ENCODE measurements at regions not wholly inside any gene's neighbourhood (a gene's known extent, or its start where the extent isn't known, plus 50 kb on each side); places are given as distances from the start of the nearest gene placed in this dataset.

- CTCF ChIA-PET, result no interaction called here
- no peaks in the 10 kb centered on the region for H3K36me3 ChIP-seq (ENCODE audit: insufficient read depth, low read length)
- DNase-seq (no peak), ATAC-seq (ENCODE audit: poor library complexity) (no peak)
- no peak overlapping the region for H3K4me3 ChIP-seq (ENCODE audit: low read length)
- no peaks in the 10 kb centered on the region for H3K27me3 Mint-ChIP-seq
- no peak overlapping the region for H3K27ac Mint-ChIP-seq
- no peaks in the 10 kb centered on the region for H3K27me3 ChIP-seq (ENCODE audit: control insufficient read depth in 1 of 2, insufficient read depth in 2 of 2, low read length in 2 of 2)
- intact Hi-C loops (cut with DNase I, micrococcal nuclease), result no loop called here
- no peaks in the 10 kb centered on the region for H3K9me3 ChIP-seq (ENCODE audit: control insufficient read depth in 1 of 2, insufficient read depth in 1 of 2, low read length in 2 of 2)
- no peaks in the 10 kb centered on the region for H3K36me3 Mint-ChIP-seq (ENCODE audit: low read depth)
- no peaks in the 10 kb centered on the region for H3K4me1 Mint-ChIP-seq (ENCODE audit: low read depth)
- TF ChIP-seq, protein P1, sequence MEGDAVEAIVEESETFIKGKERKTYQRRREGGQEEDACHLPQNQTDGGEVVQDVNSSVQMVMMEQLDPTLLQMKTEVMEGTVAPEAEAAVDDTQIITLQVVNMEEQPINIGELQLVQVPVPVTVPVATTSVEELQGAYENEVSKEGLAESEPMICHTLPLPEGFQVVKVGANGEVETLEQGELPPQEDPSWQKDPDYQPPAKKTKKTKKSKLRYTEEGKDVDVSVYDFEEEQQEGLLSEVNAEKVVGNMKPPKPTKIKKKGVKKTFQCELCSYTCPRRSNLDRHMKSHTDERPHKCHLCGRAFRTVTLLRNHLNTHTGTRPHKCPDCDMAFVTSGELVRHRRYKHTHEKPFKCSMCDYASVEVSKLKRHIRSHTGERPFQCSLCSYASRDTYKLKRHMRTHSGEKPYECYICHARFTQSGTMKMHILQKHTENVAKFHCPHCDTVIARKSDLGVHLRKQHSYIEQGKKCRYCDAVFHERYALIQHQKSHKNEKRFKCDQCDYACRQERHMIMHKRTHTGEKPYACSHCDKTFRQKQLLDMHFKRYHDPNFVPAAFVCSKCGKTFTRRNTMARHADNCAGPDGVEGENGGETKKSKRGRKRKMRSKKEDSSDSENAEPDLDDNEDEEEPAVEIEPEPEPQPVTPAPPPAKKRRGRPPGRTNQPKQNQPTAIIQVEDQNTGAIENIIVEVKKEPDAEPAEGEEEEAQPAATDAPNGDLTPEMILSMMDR (IDR thresholded peaks at IDR 0.05), result no peak
- H3K27ac ChIP-seq (ENCODE audit: low read depth in 1 of 2, low read length in 2 of 2), result no peak overlapping the region
- peaks cover 2% of the 10 kb centered on the region for H3K9me3 Mint-ChIP-seq
- no peaks in the 10 kb centered on the region for H3K4me1 ChIP-seq (ENCODE audit: insufficient read depth, low read length)
- POLR2A ChIA-PET, result no interaction called here
- no peak overlapping the region for H3K4me3 Mint-ChIP-seq
Measured at GRCh38 chr3:117277816-117278215, 568.2 kb downstream of the TUSC7 start.

GRCh38 chr3:117278424-117279190, 569.0 kb downstream of the TUSC7 start:
- Mint-ChIP-seq H3K27ac (no peak overlapping the region), H3K27me3 (no peaks in the 10 kb centered on the region), H3K4me3 (no peak overlapping the region), H3K4me1 (ENCODE audit: low read depth) (no peaks in the 10 kb centered on the region), H3K9me3 (peaks cover 2% of the 10 kb centered on the region), H3K36me3 (ENCODE audit: low read depth) (no peaks in the 10 kb centered on the region)
- Histone ChIP-seq H3K4me3 (ENCODE audit: low read length) (no peak overlapping the region), H3K27me3 (ENCODE audit: control insufficient read depth in 1 of 2, insufficient read depth in 2 of 2, low read length in 2 of 2) (no peaks in the 10 kb centered on the region), H3K9me3 (ENCODE audit: control insufficient read depth in 1 of 2, insufficient read depth in 1 of 2, low read length in 2 of 2) (no peaks in the 10 kb centered on the region), H3K36me3 (ENCODE audit: insufficient read depth, low read length) (no peaks in the 10 kb centered on the region), H3K4me1 (ENCODE audit: insufficient read depth, low read length) (no peaks in the 10 kb centered on the region), H3K27ac (ENCODE audit: low read depth in 1 of 2, low read length in 2 of 2) (no peak overlapping the region)
- intact Hi-C loops (cut with DNase I, micrococcal nuclease), result no loop called here
- TF ChIP-seq, protein P1 (IDR thresholded peaks at IDR 0.05), result no peak
- ChIA-PET POLR2A (no interaction called here), CTCF (no interaction called here)
- no peak for ATAC-seq (ENCODE audit: poor library complexity)
- DNase-seq, result no peak

DNA sequence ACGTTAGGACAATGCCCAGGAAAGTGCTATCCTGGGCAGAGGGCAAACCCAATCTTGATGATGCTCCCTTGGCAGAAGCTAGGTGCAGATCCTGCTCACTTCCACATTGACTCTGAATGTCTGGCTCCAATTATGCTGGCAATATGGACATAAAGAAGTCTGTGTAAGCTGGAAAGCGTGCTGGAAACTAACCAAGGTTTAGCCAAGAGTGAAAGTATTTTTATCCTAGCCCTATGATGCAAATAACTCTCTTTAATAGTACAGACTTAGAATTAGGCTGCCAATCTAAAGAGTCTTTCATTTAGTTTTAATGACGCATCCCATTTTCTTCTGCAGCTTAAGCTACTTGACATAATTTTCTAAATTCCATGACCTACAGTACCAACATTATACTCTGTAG, 571.8 kb downstream of the TUSC7 start:
- DNase-seq (no peak), ATAC-seq (ENCODE audit: poor library complexity) (no peak)
- no peaks in the 10 kb centered on the region for H3K27me3 ChIP-seq (ENCODE audit: control insufficient read depth in 1 of 2, insufficient read depth in 2 of 2, low read length in 2 of 2)
- H3K27ac ChIP-seq (ENCODE audit: low read depth in 1 of 2, low read length in 2 of 2), result no peak overlapping the region
- H3K36me3 ChIP-seq (ENCODE audit: insufficient read depth, low read length), result no peaks in the 10 kb centered on the region
- H3K27ac Mint-ChIP-seq, result no peak overlapping the region
- H3K27me3 Mint-ChIP-seq, result no peaks in the 10 kb centered on the region
- ChIA-PET CTCF (no interaction called here), POLR2A (no interaction called here)
- no peaks in the 10 kb centered on the region for H3K9me3 ChIP-seq (ENCODE audit: control insufficient read depth in 1 of 2, insufficient read depth in 1 of 2, low read length in 2 of 2)
- H3K9me3 Mint-ChIP-seq, result peaks cover 2% of the 10 kb centered on the region
- H3K4me3 Mint-ChIP-seq, result no peak overlapping the region
- no peaks in the 10 kb centered on the region for H3K4me1 ChIP-seq (ENCODE audit: insufficient read depth, low read length)
- no peaks in the 10 kb centered on the region for H3K4me1 Mint-ChIP-seq (ENCODE audit: low read depth)
- TF ChIP-seq, protein P1 (IDR thresholded peaks at IDR 0.05), result no peak
- H3K36me3 Mint-ChIP-seq (ENCODE audit: low read depth), result no peaks in the 10 kb centered on the region
- intact Hi-C loops (cut with DNase I, micrococcal nuclease), result no loop called here
- no peak overlapping the region for H3K4me3 ChIP-seq (ENCODE audit: low read length)

All from CD4-positive, alpha-beta T cell (primary cell).